GM12864 (cell line): ENCODE measurements at regions not wholly inside any gene's neighbourhood (a gene's known extent, or its start where the extent isn't known, plus 50 kb on each side); places are given as distances from the start of the nearest gene placed in this dataset.

Source experiments
- DNase-seq: peaks from one replicate; pipeline ENCODE4 v3.0.0-alpha.2; 2011; ENCODE audit warnings: low read depth
- H3K4me3 ChIP-seq: 2 replicates; pipeline ENCODE4 v1.5.1; 2011; ENCODE audit warnings: mild to moderate bottlenecking, low read depth, low read length, control low read depth
- CTCF ChIP-seq: IDR thresholded peaks from 2 replicates; pipeline ENCODE4 v1.5.1; 2011; ENCODE audit warnings: low read depth, mild to moderate bottlenecking, moderate library complexity, low read length, control low read depth, inconsistent platforms; ENCODE audit errors: missing control alignments

- no peak for TF ChIP-seq CTCF
- no peak for DNase-seq
- H3K4me3 ChIP-seq, result no peak overlapping the region
These were observed 586.3 kb downstream of the RERGL start for GRCh38 chr12:17503742-17504141.

DNA sequence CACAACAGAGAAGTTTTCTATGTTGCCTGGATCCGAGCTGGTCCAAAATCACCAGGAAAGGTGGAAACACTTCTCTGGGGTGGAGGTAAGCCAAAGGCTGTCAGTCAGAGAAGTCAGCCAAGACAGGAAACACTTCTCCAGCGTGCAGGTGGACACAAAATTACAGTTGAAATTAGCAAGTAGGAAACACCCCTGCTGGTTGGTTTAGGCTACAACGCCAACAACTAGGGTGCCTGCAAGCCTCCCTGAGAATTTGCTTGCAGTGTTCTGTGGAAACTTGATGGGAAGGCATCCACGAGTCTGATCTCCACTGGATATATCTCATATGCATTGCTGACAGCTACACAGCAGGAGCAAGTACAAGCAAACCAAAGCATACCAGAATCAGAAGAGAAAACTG, 600.5 kb downstream of the RERGL start:
- no peak for DNase-seq
- TF ChIP-seq CTCF, result no peak
- no peak overlapping the region for H3K4me3 ChIP-seq

DNA sequence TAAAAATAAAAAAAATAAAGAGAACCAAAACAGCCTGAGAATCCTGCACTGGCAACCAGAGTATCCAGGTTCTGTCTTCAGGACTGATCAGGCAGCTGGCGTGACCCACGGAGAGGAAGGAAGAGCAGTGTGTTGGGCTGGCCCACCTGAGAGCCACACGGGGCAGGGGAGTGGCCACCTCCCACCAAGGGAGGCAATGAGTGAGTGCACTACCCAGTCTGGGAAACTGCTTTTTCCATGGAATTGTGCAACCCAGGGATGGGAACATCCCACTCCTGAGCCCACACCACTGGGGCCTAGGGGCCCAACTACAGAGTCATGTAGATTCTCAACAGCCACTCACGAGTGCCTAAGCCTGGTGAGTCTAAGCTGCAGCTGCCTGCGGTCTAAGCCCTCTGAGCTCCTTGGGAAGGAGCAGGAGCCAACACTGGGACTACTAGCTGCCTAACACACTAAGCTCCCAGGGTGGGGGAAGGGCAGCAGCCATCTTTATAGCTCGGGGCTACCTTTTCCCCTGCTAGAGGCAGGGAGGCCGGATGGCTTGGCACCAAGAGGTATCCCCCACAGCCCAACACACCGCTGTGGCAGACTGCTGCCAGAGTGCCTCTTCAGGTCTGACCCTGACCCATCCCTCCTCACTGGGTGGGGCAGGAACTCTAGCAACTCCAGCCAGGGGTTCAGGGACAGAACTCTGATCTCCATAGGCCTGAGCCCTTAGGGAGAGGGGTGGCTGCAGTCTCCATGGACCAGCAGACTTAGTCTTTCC, 610.9 kb downstream of the RERGL start:
- DNase-seq, result no peak

DNA sequence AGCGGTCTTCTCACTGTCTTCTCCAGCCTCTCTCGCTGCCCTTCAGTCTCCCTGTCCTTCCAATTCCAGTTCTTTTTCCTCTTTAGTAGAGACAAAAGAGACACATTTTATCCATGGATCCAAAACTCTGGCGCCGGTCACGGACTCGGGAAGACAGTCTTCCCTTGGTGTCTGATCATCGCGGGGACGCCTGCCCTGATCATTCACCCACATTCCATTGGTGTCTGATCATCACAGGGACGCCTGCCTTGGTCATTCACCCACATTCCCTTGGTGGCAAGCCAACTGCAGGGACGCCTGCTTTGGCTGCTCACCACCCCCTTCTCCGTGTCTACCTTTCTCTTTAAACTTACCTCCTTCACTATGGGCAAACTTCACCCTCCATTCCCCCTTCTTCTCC, 619.5 kb downstream of the RERGL start:
- no peak overlapping the region for H3K4me3 ChIP-seq
- TF ChIP-seq CTCF, result no peak
- DNase-seq, result no peak

More for the DNA sequence above, 610.9 kb downstream of the RERGL start:
- TF ChIP-seq CTCF, result no peak
- H3K4me3 ChIP-seq, result no peak overlapping the region

DNA sequence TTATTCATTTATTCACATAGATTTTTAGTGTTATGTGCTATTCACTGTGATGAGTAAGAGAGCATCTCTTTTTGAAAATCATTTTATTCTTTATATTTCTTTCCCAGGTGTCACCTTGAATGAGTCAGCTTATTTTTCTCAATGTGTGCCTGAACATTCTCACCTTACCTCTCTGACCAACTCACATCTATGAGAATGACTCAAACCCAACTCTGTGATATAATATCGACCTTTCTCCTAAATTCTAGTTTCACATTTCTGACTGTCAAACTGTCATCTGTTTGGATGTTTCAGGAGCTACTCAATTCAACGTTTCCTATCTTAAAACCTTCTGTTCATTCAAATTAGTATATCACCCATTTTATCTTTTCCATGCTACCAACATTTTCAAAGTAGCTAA, 630.8 kb downstream of the RERGL start:
- no peak for DNase-seq
- TF ChIP-seq CTCF, result no peak
- no peak overlapping the region for H3K4me3 ChIP-seq

DNA sequence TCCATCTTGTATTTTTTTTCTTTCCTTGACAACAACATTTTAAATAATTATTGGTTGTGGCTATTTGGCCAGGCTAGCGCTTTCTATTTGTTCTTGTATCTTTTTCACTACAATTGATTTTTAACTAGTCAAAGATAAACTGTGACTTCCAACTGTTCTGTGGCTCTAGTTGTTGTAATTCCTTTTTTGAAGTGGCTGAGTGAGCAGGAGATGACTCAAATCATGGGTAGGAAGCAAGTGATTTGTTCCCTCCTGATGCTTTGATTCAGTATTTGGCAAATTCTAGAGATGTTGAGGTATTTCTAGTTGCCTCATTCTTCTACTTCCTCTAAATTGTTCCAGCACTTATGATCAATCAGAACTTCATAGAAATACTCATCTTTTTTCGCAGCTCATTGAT, 633.5 kb downstream of the RERGL start:
- no peak for TF ChIP-seq CTCF
- no peak overlapping the region for H3K4me3 ChIP-seq
- no peak for DNase-seq

GRCh38 chr12:17438141-17438540, 651.9 kb downstream of the RERGL start:
- no peak overlapping the region for H3K4me3 ChIP-seq
- no peak for TF ChIP-seq CTCF
- no peak for DNase-seq
